Pulmonary artery endothelial cell (primary cell): ENCODE measurements at regions not wholly inside any gene's neighbourhood (a gene's known extent, or its start where the extent isn't known, plus 50 kb on each side); places are given as distances from the start of the nearest gene placed in this dataset.
"Not testable (repeated sequence)": the region's sequence is repeated elsewhere in the genome, so short reads cannot be mapped to it uniquely, and the experiment has no call there.

Source experiments
- DNase-seq: peaks from one replicate; pipeline ENCODE4 v3.0.0-alpha.2; 2011; ENCODE audit warnings: low read depth, low spot score

GRCh38 chr12:59346248-59346647 lies 249.6 kb upstream of the SLC16A7 start:
- DNase-seq: not testable (repeated sequence)

GRCh38 chr12:59345406-59345805 lies 250.4 kb upstream of the SLC16A7 start:
- no peak for DNase-seq

- no peak for DNase-seq
Measured at GRCh38 chr12:59344224-59344623, 251.6 kb upstream of the SLC16A7 start.

- no peak for DNase-seq
Measured at GRCh38 chr12:59329462-59329861, 266.4 kb upstream of the SLC16A7 start.

- DNase-seq: not testable (repeated sequence)
Measured at GRCh38 chr12:59328395-59329075, 267.3 kb upstream of the SLC16A7 start.

- DNase-seq: not testable (repeated sequence)
Measured at GRCh38 chr12:59326457-59326856, 269.4 kb upstream of the SLC16A7 start.

GRCh38 chr12:59322473-59322872 lies 273.4 kb upstream of the SLC16A7 start:
- no peak for DNase-seq

- no peak for DNase-seq
Measured at GRCh38 chr12:59321278-59321677, 274.6 kb upstream of the SLC16A7 start.

- no peak for DNase-seq
Measured at GRCh38 chr12:59320112-59320511, 275.7 kb upstream of the SLC16A7 start.

- DNase-seq: no peak
Measured at GRCh38 chr12:59318940-59319339, 276.9 kb upstream of the SLC16A7 start.

- DNase-seq: no peak
Measured at GRCh38 chr12:59317598-59317997, 278.2 kb upstream of the SLC16A7 start.

GRCh38 chr12:59316938-59317337 lies 278.9 kb upstream of the SLC16A7 start:
- DNase-seq: no peak

GRCh38 chr12:59316354-59316753 lies 279.5 kb upstream of the SLC16A7 start:
- not testable (repeated sequence) for DNase-seq

GRCh38 chr12:59314209-59314608 lies 281.6 kb upstream of the SLC16A7 start:
- DNase-seq: no peak

- no peak for DNase-seq
Measured at GRCh38 chr12:59304077-59304721, 291.6 kb upstream of the SLC16A7 start.

GRCh38 chr12:59298296-59298695 lies 297.5 kb upstream of the SLC16A7 start:
- DNase-seq: no peak

GRCh38 chr12:59294221-59294620 lies 301.6 kb upstream of the SLC16A7 start:
- DNase-seq: no peak

GRCh38 chr12:59282999-59283398 lies 312.8 kb upstream of the SLC16A7 start:
- DNase-seq: no peak

- not testable (repeated sequence) for DNase-seq
Measured at GRCh38 chr12:59273561-59273960, 322.3 kb upstream of the SLC16A7 start.

GRCh38 chr12:59268295-59268809 lies 327.5 kb upstream of the SLC16A7 start:
- no peak for DNase-seq

GRCh38 chr12:59260202-59260601 lies 335.6 kb upstream of the SLC16A7 start:
- DNase-seq: no peak

- DNase-seq: no peak
Measured at GRCh38 chr12:59252731-59253130, 332.4 kb upstream of the LRIG3 start.

GRCh38 chr12:59250766-59251165 lies 330.5 kb upstream of the LRIG3 start:
- DNase-seq: no peak
